ENCODE measurements at regions not wholly inside any gene's neighbourhood (a gene's known extent, or its start where the extent isn't known, plus 50 kb on each side); places are given as distances from the start of the nearest gene placed in this dataset.

GRCh38 chr18:67278984-67279383 is 237.5 kb downstream of the DSEL start:
- no peak overlapping the region for H3K27ac ChIP-seq
- peaks cover 5 to 12% of the 10 kb centered on the region in 2 donors for H3K4me1 ChIP-seq (ENCODE audit: control insufficient read depth in 1 of 2, low read depth in 2 of 2)
- H3K36me3 ChIP-seq, result no peaks in the 10 kb centered on the region
- H3K9me3 ChIP-seq, result no peaks in the 10 kb centered on the region
- DNase-seq (ENCODE audit: low spot score) (no peak), ATAC-seq (ENCODE audit: insufficient number of reproducible peaks, low FRiP score, low read depth) (no peak)
- no peak overlapping the region for H3K4me3 ChIP-seq
- no peak for TF ChIP-seq CTCF (IDR thresholded peaks at IDR 0.05)
- no peaks in the 10 kb centered on the region for H3K27me3 ChIP-seq (replicated peaks; ENCODE audit: insufficient read depth)

GRCh38 chr18:67276638-67277037 is 239.9 kb downstream of the DSEL start:
- Histone ChIP-seq H3K36me3 (no peaks in the 10 kb centered on the region), H3K4me3 (no peak overlapping the region), H3K9me3 (no peaks in the 10 kb centered on the region), H3K27ac (no peak overlapping the region), H3K27me3 (replicated peaks; ENCODE audit: insufficient read depth) (no peaks in the 10 kb centered on the region), H3K4me1 (ENCODE audit: control insufficient read depth in 1 of 2, low read depth in 2 of 2) (no peaks in the 10 kb centered on the region)
- DNase-seq (ENCODE audit: low spot score) (no peak), ATAC-seq (ENCODE audit: insufficient number of reproducible peaks, low FRiP score, low read depth) (no peak)
- TF ChIP-seq CTCF (IDR thresholded peaks at IDR 0.05), result no peak

GRCh38 chr18:67273288-67273687 is 243.2 kb downstream of the DSEL start:
- no peak for TF ChIP-seq CTCF (IDR thresholded peaks at IDR 0.05)
- no peaks in the 10 kb centered on the region for H3K9me3 ChIP-seq
- H3K36me3 ChIP-seq, result no peaks in the 10 kb centered on the region
- H3K27ac ChIP-seq, result no peak overlapping the region
- no peak for DNase-seq (ENCODE audit: low spot score)
- no peaks in the 10 kb centered on the region for H3K4me1 ChIP-seq (ENCODE audit: control insufficient read depth in 1 of 2, low read depth in 2 of 2)
- ATAC-seq (ENCODE audit: insufficient number of reproducible peaks, low FRiP score, low read depth), result no peak
- no peaks in the 10 kb centered on the region for H3K27me3 ChIP-seq (replicated peaks; ENCODE audit: insufficient read depth)
- no peak overlapping the region for H3K4me3 ChIP-seq

- Histone ChIP-seq H3K27ac (no peak overlapping the region), H3K4me3 (no peak overlapping the region), H3K27me3 (replicated peaks; ENCODE audit: insufficient read depth) (no peaks in the 10 kb centered on the region), H3K9me3 (no peaks in the 10 kb centered on the region), H3K36me3 (no peaks in the 10 kb centered on the region), H3K4me1 (ENCODE audit: control insufficient read depth in 1 of 2, low read depth in 2 of 2) (peaks cover 22 to 26% of the 10 kb centered on the region in 2 donors)
- no peak for DNase-seq (ENCODE audit: low spot score)
- no peak for TF ChIP-seq CTCF (IDR thresholded peaks at IDR 0.05)
- no peak for ATAC-seq (ENCODE audit: insufficient number of reproducible peaks, low FRiP score, low read depth)
These were observed 247.3 kb downstream of the DSEL start for GRCh38 chr18:67269206-67269605.

GRCh38 chr18:67268530-67268929 is 248.0 kb downstream of the DSEL start:
- no peaks in the 10 kb centered on the region for H3K27me3 ChIP-seq (replicated peaks; ENCODE audit: insufficient read depth)
- H3K36me3 ChIP-seq, result no peaks in the 10 kb centered on the region
- no peak for TF ChIP-seq CTCF (IDR thresholded peaks at IDR 0.05)

More at GRCh38 chr18:67268530-67268929, 248.0 kb downstream of the DSEL start:
- ATAC-seq (ENCODE audit: insufficient number of reproducible peaks, low FRiP score, low read depth) (no peak), DNase-seq (ENCODE audit: low spot score) (no peak)
- no peak overlapping the region for H3K4me3 ChIP-seq
- H3K9me3 ChIP-seq, result no peaks in the 10 kb centered on the region
- H3K4me1 ChIP-seq (ENCODE audit: control insufficient read depth in 1 of 2, low read depth in 2 of 2), result peaks cover 22 to 26% of the 10 kb centered on the region in 2 donors
- no peak overlapping the region for H3K27ac ChIP-seq

All from thoracic aorta (tissue), 2 donors.